ENCODE measurements at regions not wholly inside any gene's neighbourhood (a gene's known extent, or its start where the extent isn't known, plus 50 kb on each side); places are given as distances from the start of the nearest gene placed in this dataset.
A peak's percentile ranks its signal among the peaks of the same experiment; 100 is the strongest.

- peak; percentile 40 for DNase-seq (ENCODE audit: low read depth)
- no peak for TF ChIP-seq CTCF (IDR thresholded peaks at IDR 0.05; ENCODE audit: insufficient read depth, low read depth, low read length)
- no peak overlapping the region for H3K4me3 ChIP-seq (ENCODE audit: low read depth, low read length)
Observed at GRCh38 chr1:55882931-55883330, 667.8 kb upstream of the USP24 start.

GRCh38 chr1:55879346-55879745, 664.2 kb upstream of the USP24 start:
- H3K4me3 ChIP-seq (ENCODE audit: low read depth, low read length): no peak overlapping the region
- TF ChIP-seq CTCF (IDR thresholded peaks at IDR 0.05; ENCODE audit: insufficient read depth, low read depth, low read length): no peak

GRCh38 chr1:55877437-55878232, 662.5 kb upstream of the USP24 start:
- TF ChIP-seq CTCF (IDR thresholded peaks at IDR 0.05; ENCODE audit: insufficient read depth, low read depth, low read length): no peak
- DNase-seq (ENCODE audit: low read depth): peak; percentile 53
- H3K4me3 ChIP-seq (ENCODE audit: low read depth, low read length): no peak overlapping the region

More at GRCh38 chr1:55879346-55879745, 664.2 kb upstream of the USP24 start:
- no peak for DNase-seq (ENCODE audit: low read depth)

- DNase-seq (ENCODE audit: low read depth): no peak
- TF ChIP-seq CTCF (IDR thresholded peaks at IDR 0.05; ENCODE audit: insufficient read depth, low read depth, low read length): no peak
- no peak overlapping the region for H3K4me3 ChIP-seq (ENCODE audit: low read depth, low read length)
Observed at GRCh38 chr1:55876276-55877060, 661.3 kb upstream of the USP24 start.

- no peak for DNase-seq (ENCODE audit: low read depth)
- TF ChIP-seq CTCF (IDR thresholded peaks at IDR 0.05; ENCODE audit: insufficient read depth, low read depth, low read length): no peak
Observed at GRCh38 chr1:55870106-55870505, 654.9 kb upstream of the USP24 start.

GRCh38 chr1:55869065-55869464, 653.9 kb upstream of the USP24 start:
- H3K4me3 ChIP-seq (ENCODE audit: low read depth, low read length): no peak overlapping the region
- DNase-seq (ENCODE audit: low read depth): no peak
- no peak for TF ChIP-seq CTCF (IDR thresholded peaks at IDR 0.05; ENCODE audit: insufficient read depth, low read depth, low read length)

More at GRCh38 chr1:55870106-55870505, 654.9 kb upstream of the USP24 start:
- H3K4me3 ChIP-seq (ENCODE audit: low read depth, low read length): no peak overlapping the region
